NCI-H2196 treated with DMSO at 0.1 percent for 48 hours (cell line): ENCODE measurements at regions not wholly inside any gene's neighbourhood (a gene's known extent, or its start where the extent isn't known, plus 50 kb on each side); places are given as distances from the start of the nearest gene placed in this dataset.
"Not testable (repeated sequence)": the region's sequence is repeated elsewhere in the genome, so short reads cannot be mapped to it uniquely, and the experiment has no call there.

ENCODE experiments used
- DNase-seq: peaks from one replicate; lab custom pipeline; 2025; ENCODE audit not compliant: unreplicated experiment; lab: John Stamatoyannopoulos, UW

DNA sequence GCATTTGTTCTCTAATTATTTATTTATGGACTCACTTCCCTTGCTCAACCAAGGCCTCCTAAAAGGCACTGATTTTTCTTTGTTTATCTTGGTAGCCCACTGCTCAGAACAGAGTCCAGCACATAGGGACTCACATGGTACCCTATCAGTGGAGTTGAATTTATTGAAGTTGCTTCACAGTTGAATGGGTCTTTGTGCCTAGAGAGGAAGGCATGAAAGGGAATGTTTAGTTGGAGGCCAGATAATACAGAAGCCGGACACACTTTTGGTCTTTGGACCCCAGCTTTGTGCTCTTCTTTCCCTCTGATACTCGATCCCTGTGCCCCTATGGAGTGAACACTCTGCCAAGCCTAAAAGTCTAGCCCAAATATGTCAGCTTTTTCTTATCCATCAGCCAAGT, 429.0 kb downstream of the PRDM2 start:
- no peak for DNase-seq

DNA sequence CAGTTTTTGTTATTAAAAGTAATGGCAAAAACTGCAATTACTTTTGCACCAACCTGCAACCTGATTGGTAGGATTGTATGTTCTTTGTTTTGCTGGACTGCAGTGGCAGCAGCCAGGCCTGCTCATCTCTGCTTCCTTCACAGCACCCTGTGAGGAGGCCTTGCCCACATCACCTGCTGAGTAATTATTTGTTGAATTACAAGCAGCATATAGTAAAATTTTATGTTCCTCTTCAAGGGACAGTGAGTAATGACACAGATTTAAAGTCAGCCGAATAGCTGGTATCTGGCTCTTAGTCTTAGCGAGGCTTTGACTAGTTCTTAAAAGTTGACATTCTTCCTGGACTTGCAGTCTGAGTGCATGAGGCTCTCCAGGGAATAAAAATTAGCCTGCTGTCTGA, 435.1 kb downstream of the PRDM2 start:
- no peak for DNase-seq

DNA sequence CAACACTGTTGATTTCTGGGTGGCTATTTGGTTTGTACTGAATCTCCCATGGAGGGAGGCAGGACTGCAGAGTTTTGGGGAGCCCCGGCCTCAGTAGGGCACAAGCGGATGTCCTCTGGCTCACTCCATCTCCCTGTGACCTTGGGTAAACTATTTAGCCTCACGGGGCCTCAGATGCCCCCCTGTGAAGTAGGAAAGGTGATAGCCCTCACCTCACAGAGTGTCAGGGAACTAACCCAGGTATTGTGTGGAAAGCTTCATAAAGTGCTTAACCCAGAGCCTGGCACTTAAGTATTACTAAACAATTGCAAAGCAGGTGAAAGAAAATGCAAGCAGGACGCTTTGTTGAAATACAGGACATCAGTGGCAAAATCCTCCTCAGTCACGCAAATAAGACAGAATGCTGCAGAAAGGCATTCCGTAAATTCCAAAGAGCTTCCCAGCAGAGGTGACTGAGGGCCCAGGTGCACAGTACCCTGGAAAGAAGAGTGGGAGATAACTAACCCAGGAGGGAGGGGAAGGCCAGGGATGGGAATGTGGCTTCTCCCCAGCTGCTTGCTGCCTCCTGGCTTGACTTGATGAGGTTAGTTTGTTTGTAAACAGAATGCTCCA, 436.3 kb downstream of the PRDM2 start:
- no peak for DNase-seq

DNA sequence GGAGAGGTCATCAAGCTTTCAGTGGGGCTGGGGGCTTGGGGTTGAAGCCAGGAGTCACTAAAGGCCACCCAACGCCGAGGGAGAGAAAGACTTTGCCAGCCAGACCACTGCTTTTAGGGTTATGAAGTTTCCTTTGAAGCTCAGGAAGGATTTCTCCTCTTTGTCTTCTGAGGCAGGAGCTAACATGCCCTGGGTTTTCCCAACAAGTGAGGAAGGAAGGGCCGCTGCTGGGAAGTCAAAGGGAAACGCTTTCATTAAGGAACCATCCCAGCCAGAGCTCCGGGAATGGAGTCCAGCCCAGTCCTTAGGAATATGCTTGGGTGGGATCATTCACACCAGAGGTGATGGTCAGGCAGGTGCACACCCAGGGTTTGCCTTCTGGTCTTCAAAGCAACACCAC, 436.9 kb downstream of the PRDM2 start:
- DNase-seq = no peak

DNA sequence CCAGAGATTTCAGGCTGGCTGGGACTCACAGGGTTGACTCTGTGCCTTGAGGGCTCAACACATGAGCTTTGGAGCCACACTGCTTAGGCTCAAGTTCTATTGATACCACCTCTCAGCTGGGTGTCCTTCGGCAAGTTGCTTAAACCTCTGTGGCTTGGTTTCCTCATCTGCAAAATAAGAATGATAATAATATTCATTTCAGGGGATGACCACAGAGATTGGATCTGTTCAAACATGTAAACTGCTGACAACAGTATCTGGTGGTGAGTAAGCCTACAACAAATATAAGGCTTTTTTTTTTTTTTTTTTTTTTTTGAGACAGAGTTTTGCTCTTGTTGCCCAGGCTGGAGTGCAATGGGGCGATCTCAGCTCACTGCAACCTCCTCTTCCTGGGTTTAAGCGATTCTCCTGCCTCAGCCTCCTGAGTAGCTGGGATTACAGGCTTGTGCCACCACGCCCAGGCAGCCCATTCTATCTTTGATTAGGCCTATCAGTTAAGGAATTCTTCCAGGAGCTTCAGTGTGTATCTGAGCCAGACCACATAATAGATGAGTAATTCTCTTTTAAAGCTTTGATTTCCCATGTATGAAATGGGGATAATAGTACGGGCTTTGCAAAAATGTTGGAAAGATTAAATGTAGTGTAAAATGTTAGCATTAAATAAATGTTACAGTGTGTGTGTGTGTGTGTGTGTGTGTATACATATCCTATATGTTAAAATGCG, 437.6 kb downstream of the PRDM2 start:
- no peak for DNase-seq

DNA sequence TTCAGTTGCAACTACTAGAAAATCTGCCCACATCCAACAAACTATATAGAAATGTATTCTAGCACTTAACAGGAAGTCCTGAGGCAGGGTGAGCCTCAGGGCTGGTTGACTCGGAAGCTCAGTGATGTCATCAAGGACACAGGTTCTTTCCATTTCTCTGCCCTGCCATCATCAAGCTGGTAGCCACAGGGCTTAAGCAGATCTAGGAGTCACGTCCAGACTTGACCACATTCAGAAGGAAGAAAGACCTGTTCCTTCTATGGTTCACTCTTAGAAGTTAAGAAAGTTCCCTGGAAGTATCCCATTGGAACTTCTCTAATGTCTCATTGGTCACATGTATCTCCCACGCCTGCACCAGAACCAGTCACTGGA, 438.1 kb downstream of the PRDM2 start:
- no peak for DNase-seq

DNA sequence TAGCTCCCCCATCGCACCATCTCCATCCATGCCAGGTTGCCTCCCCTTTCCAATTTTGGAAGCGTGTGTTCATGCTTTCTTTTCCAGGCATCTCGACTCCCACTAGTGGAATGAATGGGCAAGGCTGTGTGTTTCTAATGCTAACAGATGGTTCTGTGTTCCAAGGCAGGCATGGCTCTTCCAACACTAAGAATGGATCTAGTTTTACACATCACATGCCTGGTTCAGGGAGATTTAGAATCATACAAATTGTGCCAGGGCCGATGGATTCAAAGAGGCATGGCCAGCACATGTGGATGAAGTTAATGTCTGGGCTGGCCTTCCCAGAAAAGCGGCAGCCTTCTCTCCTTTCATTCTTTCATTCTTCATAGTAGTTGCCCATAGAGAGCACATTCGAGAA, 438.7 kb downstream of the PRDM2 start:
- DNase-seq = no peak

DNA sequence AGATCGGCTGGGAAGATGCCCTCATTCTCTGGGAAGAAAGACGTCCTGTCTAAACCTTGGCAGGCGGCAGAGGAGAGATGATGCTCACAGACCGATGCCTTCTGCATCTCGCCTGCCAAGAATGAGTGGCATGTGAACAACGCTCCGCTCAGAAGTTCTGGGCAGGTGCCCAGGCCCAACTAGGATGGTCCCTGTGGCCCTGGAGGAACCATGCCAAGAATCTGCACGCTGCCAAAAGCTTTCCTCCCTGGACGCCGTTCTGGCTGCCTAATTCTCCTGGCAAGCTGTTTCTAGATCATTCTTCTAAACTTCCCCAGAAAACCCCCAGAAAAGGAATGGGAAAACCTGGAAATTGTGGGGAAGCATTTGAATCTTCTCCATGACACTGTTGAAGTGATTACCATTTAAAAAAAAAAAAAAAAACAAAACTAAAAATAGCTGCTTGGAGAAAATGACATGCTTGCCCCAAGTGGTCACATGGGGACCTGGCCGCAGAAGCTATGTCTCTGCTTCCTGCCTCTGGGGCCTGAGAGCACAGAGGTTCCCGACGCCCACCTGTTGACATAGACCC, 440.9 kb downstream of the PRDM2 start:
- peak; percentile 37 for DNase-seq

DNA sequence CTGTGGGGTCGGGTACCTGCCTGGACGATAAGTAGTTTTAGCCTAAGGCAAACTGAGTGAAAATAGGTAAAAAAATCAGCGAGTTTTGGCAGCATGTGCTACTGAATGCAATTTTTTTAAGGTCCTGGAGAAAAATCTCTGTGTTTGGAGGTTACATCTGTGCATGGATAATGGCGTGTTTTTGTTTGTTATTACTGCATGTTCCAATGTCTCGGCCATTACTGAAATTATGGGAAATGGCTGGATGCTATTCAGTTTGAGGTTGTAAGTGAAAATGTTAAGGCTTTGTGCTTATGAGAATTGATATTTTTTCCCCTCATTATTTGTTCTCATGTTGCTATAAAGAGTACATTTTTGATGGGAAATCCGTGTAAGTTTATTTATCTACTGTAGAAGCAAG, 441.7 kb downstream of the PRDM2 start:
- no peak for DNase-seq

DNA sequence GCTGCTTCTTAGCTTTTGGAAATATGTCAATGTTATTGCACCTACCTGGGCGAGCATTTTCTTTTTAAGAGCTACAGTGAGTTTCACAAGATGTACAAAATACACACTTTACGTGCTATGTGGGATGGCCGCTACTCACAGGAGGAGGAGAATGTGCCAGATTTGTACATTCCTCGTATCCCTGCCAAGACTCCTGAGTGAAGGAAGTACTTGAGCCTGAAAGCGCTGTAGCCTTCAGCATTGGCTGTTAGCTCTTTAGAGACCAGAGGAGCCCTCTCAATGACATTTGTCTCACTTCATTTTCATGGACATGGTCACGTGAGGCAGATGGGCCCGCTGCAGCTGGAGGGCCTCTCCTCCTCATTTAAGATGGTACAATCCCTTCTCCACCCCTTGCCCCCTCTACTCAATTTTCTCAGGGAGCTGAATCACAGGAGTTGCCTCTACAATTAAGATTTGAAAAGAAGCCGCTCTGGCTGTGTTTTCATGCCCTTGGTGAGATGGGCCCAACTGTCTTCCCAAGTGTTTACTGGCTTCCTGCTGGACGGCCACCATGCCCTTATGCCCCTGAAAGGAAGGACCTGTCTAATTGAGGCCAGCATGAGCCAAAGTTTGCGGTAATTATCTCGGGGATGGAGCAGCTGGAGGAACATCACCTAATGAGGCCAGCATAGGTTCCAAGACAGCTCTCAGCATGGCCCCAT, 442.6 kb downstream of the PRDM2 start:
- DNase-seq = peak; percentile 67

DNA sequence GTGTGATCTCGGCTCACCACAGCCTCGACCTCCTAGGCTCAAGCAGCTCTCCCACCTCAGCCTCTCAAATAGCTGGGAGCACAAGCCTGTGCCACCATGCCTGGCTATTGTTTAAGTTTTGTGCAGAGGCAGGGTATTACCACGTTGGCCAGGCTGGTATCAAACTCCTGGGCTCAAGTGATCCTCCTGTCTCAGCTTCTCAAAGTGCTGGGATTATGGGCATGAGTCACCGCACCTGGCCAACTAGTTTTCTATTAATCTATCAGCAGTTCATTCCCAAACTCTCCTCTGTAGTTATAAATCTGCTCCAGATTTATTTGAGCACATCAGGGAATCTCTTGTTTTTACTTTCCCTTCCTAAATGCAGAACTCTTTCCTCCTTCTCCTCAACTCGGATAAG, 443.8 kb downstream of the PRDM2 start:
- DNase-seq = no peak

DNA sequence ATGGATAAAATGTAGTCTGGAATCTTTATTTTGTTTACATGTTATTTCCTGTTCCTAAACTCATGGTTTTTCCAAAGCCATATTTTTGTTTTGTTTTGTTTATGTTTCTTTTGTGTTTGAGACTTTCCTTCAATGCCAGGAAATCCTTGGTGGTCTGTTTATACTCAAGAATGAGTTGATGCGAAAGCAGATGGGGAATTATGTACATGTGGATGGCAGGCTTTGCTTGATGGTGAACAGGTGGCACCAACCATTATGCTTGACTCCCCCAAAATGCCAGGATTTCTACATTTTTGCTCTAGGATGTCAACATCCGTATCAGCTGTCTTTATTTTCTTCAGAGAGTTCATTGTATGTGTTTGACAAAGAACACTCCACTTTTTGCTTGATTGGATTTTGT, 448.5 kb downstream of the PRDM2 start:
- DNase-seq = no peak

DNA sequence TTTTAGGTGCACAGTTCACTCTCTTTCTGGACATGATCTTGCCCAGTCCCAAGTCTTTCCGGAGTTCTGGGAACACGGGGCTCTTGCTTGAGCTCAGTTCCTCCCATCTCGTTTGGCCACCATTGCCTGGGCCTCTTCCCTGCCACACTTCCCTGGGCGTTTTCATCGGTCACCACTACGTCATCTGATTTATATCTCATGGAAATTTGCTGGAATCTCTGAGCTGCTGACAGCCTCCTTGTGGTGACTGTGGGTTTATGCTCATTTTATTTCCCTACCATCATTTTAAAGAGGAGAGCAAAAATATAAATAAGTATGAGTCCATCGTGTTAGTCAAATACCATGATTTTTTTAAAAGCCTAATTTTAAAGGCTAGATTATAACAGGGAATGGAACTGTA, 449.1 kb upstream of the KAZN start:
- DNase-seq = no peak

DNA sequence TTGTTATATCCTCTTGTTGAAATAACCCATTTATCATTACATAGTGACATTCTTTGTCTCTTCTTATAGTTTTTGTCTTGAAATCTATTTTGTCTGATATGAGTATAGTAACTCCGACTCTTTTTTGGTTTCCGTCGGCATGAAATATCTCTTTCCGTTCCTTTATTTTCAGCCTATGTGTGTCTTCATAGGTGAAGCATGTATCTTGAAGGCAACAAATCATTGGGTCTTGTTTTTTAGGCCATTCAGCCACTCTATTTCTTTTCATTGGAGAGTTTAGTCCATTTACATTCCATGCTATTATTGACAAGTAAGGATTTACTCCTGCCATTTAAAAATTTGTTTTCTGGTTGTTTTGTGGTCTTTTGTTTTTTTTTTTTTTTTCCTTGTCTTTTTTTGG, 441.9 kb upstream of the KAZN start:
- no peak for DNase-seq

DNA sequence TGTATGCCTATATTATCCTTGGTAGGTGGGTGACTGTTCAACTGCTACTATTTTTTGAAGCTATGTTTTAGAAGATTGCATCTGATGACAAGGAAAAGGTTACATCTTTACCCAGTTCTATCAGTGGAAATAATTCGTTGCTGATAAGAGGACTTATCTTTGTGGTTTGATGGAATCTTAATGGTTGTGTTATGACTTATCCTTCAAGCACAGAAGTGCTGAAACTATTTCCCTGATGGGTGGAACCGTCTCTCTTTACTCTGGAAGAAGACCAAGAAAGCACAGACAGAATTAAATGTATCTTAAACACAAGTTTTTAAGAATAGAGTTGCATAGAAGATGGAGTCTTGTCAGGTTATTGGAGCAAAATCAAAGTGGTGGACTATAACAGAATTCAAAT, 437.7 kb upstream of the KAZN start:
- no peak for DNase-seq

DNA sequence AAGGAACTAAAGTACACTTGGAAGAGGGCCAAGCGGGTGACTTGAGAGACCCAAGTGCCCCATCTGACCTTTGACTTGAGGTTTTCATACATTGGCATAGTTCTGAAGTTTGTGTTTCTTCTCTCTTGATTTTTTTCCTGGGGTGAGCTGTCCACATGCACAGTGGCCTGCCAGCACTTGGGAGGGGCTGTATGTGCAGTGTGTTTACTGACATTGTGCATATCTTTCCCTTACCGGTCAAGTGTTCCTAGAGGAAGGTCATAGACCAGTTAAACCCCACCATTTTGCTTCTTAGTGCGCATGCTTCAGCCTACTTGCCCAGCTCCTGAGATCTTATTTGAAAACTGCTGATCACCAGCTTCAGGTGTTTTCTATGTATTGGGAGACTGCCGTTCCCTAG, 435.2 kb upstream of the KAZN start:
- DNase-seq = no peak

DNA sequence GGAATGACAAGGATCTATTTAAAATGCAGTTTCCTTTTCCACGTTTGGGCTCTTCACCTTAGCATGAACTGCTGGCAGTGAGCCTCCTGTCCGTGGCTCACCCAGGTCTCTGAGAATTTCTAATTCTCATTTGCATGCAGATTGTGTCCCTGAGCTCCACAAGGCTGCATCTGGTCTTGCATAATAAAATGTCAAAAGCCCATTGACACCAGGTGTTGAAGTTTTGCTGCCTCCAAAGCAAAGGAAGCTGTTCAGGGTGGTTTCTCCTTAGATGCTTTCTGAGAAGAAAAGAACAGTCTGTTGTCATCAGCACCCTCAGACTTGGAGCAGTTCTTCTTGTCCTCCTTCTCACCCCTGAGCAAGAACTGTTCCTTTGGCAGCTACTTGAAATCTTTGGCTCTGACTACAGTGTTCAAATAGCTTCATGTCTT, 433.1 kb upstream of the KAZN start:
- DNase-seq = no peak

DNA sequence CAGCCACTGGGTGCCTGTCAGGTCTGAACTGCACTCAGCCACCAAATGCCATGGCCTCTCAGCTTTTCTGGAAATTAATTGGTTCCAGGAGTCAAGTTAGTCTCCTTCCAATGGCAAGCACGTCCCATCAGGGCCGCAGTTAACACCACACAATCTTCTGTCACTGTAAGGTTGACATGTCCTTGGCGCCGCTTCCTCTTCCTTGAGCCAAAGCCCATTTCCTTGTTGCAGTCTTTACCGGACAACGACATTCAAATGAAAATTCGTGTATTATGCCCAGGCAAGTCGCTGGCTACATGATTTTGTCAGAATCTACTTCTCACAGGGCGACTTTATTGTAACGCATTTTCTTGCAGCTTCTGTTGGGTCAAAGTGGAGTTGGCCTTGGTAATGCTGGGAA, 430.6 kb upstream of the KAZN start:
- DNase-seq = no peak

DNA sequence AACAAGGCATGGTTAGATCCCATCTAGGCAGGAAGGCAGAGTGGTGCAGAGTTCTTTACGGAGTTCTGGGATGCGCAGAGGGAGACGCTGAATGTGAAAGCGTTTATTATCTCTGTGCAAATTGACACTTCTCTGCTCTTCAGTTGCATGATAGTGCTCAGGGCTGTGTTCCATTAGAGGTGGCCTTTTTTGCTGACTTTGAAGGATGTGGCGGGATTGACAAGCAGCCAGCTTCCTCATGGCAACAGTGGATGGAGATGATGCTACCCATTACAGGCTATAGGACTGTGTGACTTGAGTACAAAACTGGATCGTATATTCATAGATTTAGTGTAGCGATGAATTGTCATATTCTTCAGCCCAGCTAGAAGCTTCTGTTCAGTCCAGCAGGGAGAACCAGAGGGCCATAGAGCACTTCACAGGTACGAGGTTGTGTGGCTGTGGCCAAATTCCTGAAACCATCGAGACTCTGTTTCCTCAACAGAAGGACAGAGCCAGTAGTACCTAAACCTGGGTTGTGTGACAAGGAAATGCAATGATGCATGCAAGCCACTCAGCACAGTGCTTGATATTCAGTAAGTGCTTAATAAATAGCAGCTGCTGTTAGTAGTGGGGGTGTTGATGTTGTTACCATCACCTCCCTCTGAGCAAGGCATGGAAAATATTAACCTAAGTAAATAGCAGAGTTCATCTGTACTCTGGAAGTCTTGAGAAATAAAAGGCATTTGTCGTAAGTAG, 430.0 kb upstream of the KAZN start:
- no peak for DNase-seq

DNA sequence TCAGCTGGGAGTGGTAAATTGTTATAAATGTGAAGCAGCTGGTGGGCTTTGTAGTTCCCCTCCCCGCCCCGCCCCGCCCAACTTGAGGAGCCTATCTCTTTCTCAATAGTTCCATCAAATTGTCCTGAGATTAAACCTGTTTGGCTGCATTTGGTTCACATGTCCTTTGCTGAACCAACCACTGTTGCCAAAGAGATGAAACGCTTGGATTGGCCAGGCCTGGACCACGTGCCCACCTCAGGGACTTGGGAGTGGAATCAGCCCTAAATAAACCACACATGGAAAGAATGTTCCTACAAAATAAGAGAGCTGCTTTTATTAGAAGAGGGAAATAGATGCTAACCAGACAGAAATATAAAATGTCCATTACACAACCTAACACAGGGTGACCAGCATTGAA, 424.9 kb upstream of the KAZN start:
- DNase-seq = no peak

DNA sequence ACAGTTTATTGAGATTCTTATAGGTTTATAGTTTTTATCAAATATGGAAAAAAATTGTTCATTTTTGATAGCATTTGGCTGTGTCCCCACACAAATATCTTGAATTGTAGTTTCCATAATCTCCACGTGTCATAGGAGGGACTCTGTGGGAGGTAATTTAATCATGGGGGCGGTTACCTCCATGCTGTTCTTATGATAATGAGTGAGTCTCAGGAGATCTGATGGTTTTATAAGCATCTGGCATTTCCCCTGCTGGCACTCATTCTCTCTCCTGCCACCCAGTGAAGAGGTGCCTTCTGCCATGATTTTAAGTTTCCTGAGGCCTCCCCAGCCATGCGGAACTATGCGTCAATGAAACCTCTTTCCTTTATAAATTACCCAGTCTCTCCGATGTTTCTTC, 420.6 kb upstream of the KAZN start:
- DNase-seq = not testable (repeated sequence)

DNA sequence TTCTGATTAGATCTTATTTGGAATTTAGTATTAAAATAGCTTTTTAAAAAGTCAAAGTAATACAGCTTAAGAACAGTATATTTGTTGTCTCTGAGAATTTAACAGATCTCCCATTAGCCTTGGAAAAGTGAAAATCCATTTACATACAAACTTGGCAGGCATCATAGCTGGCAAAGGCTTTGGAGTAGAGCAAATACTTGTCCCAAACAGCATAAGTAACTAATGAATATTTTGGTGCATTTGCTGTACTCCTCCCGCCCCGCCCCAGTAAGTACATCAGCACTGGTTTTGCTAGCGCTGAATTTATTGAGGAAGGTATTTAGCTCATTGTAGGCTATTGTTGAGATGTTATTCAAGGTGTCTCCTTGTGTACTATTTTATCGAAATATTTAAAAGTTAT, 417.7 kb upstream of the KAZN start:
- no peak for DNase-seq
